GM19193 (cell line): ENCODE measurements at regions not wholly inside any gene's neighbourhood (a gene's known extent, or its start where the extent isn't known, plus 50 kb on each side); places are given as distances from the start of the nearest gene placed in this dataset.

ENCODE experiments used
- POLR2A ChIP-seq: IDR thresholded peaks from 4 replicates; pipeline ENCODE4 v1.6.1; 2011; ENCODE audit not compliant: insufficient read depth, insufficient read length; ENCODE audit errors: extremely low read depth

DNA sequence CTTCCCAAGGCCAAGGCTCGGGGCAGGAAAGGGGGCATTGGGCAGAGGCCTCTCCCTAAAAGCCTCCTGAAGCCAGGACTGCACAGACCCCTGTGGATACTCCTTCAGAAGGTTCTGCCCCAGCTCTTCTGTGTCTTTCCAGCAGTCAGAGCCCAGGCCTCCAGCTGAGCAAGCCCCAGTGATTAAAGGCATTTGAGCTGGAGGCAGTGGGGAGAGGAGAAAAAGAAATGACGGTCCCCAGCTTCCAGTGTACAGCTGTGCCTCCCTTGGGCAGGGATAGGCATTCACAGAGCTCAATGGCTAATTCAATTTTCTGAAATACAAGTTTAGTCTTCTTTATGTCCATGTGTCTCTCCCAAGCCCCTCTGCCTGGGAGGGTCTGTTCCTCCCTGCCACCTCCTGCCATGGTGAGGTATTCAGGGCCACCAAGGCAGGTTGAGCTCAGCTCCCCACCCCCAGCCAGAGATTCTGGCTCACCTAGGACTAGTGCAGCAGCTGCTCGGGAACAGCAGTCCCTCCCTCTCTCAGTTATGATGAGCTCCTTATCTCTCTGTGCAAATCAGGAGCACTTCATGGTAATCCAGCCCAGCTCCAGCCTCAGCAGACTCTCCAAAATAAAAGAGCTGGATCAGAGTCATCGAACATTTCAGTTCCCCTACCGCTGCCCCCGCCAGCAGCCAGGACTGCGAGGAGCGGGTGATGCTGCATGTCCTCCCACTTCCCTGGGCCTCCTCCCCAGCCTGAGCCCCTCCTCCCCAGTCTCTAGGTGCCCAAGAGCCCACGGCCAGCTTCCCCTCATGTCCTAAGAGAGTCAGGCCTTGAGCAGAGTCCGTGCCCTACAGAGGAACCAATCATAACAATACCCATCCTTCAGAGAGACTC lies 208.4 kb upstream of the ZC3H12A start:
- TF ChIP-seq POLR2A: no peak

DNA sequence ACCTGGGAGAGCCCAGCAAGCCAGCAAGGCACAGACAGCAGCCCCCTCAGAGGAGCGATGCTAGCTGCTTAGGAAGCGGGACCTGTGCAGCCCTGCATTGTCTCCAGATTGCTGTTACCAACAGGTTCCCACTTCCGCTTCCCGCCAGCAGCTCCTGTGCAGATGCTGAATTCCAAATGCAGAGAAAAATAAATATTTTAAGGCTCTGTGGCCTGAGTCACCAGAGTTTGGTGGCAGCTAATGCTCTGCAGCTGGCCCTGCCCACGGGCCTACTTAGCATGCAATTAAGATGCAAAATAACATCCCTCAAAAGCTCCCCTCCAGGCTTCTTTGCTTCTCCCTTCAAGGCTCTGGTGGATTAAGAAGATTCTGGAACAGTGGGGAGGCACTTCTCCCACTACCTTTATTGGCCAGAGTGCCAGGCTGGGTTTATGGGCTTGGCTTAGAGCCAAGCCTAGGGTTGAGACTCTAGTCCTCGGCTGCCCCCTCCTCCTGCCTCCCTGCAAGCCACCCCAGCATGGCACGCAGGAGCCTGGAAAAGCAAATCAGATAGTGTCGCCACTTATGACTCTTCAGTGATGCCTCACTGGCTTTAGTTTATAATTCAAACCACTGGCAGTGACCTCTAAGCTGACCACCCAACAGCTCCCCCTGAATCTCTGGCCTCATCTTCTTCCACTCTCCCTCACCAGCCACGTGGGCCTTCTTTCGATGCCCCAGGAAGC lies 207.1 kb upstream of the ZC3H12A start:
- TF ChIP-seq POLR2A: no peak

DNA sequence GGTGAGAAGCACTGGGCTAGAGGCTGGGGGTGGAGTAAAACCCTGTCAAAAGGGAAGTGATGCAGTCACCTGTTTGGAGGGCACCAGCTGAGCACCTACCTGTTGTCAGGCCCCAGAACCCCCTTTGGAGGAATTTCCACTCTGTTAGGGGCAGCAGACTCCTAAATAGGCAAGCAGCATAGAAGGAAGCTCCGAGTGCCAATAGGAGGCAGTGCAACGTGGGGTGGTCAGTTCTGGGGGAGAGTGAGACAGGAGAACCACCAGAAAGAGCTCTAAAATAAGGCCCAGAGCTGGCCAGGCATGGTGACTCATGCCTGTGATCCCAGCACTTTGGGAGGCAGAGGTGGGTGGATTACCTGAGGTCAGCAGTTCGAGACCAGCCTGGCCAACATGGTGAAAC lies 203.7 kb upstream of the ZC3H12A start:
- no peak for TF ChIP-seq POLR2A

DNA sequence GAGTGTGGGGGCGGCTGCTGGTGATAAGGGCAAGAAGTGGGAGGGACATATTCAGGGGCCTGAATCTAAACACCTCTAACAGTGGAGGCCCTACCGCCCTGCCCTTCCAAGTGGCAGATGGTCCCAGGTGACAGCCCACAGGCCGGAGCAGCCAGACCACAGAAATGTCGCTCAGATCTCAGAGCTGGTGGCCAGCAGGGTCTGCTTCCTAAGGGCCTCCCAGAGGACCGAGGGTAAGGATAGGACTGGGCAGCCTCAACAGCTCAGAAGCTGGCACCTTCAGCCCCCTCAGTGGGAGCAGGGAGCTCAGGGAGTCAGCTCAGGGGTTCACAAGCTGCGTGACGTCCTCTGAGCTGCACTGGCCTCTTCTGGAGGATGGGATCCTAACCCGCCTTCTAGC lies 201.8 kb upstream of the ZC3H12A start:
- no peak for TF ChIP-seq POLR2A

DNA sequence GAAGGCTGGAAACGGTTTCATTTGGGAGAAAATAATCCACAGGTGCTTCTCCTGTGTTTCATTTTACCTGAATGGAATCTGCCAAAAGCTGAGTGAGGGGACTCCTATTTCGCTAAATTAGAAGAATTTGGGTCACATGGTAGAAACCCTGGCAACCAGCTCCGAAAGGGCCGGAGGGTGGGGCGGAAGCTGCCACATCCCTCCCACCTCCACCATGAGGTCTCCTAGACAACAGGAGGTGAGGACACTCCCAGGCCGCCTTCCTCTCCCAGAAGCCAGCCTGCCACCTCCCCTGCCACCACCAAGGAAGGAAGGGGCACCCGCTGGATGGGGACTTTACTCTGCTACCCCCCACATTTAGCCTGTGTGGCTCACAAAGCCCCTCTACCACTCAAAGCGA lies 199.9 kb upstream of the ZC3H12A start:
- no peak for TF ChIP-seq POLR2A

DNA sequence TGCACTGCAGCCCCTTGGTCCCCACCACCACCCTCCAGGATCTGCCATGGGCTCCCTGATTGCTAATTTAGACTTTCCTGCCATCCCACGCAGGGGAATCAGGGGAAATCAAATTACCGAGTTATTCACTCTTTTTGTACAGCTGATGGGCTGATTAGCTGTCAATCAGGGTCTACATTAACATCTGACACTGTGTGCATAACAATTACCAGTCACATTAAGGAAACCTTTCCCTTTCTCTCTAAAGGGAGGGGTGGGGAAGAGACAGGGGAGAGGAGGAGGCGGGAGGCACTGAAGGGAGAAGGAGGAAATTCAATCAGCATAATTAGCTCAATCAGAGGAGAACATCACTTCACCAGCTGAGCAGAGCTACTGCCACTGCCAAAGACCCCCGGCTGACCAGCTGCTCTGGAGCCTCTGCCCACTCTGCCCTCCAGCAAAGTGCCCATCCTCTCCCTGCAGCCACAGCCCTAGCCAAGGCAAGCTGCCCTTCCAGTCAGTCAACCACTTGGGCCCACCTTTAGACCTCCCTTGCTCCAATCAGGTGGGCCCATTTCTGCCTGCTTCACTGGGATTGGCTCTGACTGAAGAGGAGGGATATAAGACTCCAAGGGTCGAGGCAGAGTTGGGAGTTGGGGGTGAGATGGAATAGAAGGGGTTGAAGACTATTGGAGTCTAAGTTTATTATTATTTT lies 199.3 kb upstream of the ZC3H12A start:
- no peak for TF ChIP-seq POLR2A

DNA sequence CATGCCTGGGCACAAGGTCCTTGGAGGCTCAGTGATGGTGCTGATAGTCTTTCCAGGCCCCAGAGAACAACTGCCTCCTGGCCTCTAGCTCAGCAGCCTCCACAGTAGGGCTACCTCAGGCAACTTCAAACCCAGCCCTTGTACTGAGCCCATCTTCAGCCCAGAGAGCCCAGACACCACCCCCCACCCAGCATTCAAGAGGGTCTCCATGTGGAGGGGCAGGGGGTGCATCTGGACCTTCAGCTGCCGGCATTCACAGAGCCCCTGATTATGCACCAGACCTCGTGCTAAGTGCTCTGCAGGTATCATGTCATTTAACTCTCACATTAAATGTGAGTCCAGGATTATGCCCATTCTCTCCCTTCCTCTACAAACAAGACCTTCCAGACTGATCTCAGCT lies 197.0 kb upstream of the ZC3H12A start:
- TF ChIP-seq POLR2A: no peak

DNA sequence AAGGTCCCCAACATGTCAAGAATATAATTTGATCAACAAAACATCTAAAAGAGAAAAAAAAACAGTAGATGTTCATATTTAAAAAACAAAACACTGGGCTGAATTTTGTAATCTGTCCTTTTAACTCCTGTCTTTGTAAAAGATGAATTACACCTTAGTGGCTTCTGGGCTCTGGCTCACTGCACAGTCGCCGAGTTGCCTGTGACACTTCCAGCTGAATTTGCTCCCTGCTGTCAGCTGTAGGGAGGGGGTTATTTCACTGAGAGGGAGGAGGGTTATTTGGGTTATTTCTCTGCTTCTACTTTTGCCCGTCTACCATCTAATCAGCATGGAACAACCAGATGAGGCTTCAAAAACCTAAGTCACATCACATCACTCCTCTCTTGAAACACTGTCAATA lies 193.0 kb upstream of the ZC3H12A start:
- no peak for TF ChIP-seq POLR2A

DNA sequence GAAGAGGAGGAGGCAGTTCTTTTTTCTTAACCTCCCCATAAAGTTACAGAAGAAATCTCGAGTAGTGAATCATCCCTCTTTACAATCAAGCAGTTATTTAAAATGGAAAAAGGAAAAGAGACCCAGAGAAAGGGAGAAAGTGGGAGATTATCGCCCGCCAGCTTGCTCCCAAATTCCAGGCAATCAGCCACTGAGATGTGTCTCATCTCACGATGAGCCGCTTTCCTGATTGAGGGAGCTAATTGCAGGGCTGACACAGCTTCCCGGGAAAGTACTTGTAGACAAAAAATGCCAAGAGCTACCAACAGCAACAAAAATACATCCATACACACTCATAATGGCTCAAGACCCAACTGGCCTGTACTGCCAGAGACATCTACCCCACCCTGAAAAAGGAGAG lies 191.6 kb upstream of the ZC3H12A start:
- TF ChIP-seq POLR2A: no peak

DNA sequence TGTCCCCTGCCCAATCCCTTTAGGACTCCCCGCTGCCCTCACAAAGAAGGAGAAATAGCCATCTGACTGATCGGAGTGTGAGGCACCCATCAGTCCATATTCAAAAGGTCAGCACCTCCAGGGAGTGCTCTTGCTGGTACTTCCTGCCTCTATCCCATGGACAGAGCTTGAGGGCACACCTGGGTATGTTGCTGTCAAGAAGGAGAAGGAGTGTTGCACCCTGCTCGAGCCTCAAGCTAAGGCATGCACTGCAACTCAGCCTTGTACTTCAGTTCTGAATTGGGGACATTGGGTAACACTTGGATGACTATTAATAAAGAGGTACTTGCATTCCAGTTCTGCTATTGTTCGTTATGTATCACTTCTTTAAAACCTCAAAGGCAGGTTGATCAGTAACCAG lies 190.3 kb upstream of the ZC3H12A start:
- no peak for TF ChIP-seq POLR2A

DNA sequence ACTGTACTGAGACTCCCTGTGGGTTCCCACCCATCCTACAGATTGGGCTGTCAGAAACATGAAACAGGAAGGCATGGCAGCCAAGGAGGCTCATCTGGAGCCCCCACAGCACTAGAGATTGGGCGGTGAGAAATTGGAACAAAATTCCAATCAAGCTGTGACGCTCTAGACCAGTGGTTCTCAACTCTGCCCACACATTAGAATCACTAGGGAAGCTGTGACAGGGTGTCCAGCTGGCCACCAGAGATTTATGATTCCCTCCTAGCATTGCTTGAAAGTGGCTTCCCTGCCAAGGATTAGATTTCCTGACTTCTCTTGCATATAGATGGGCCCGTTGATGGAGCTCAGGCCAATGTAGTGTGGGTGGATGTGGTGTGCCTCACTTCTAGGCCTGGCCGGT lies 187.5 kb upstream of the ZC3H12A start:
- no peak for TF ChIP-seq POLR2A

DNA sequence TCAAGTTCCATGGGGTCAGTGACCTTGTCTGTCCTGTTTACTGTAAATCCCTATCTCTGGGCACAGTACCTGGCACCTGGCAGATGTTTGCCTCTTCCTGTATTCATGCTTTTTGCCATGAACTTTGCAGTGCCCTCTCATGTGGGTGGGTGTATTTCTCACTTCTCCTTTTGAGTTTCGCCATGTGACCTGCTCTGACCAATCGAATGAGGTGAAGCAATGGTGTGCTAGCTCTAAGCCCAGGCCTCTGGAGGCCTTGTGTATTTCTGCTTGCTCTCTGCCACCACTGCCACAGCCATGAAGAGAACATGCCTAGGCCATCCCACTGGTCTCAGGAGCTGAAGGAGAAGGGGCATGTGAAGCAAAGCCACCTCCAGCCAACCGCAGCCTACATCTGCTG lies 185.5 kb upstream of the ZC3H12A start:
- peak; percentile 70 for TF ChIP-seq POLR2A

DNA sequence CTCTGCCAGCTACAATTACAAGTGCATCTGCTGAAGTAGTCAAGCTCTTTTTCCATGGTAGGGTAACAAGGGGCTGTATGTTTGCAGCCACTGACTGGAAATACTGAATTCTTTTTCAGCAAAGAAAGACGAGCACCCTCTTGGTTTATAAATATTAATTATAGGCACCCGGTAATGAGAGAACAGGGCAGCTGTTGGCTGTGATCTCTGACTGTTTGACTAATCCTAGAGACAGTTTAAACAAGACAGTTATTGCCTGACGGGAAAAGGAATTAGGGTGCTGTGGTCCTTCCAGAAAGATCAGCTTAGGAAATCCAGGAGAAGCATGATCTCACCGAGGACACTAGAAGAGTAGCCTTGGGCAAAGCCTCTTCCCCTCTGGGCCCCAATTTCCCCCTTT lies 183.7 kb upstream of the ZC3H12A start:
- no peak for TF ChIP-seq POLR2A

DNA sequence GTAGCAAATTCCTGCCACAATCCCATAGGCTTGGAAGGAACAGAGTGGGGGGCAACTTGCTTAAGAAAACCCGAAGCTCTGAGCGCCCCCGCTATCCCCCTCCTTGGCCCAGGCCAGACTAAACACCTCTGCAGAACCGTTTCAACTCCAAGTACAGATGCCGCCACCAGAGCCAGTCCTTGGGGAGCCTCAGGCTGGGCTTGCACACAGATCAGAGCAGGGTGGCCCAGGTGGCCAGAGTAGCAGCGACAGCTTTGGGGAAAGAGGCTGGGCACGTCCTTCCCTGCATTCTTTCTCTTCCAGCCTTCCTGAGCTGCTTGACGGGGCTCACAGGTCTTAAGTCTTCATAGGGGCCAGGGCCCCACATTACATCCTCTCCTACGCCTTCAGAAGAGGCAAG lies 181.6 kb upstream of the ZC3H12A start:
- TF ChIP-seq POLR2A: no peak

DNA sequence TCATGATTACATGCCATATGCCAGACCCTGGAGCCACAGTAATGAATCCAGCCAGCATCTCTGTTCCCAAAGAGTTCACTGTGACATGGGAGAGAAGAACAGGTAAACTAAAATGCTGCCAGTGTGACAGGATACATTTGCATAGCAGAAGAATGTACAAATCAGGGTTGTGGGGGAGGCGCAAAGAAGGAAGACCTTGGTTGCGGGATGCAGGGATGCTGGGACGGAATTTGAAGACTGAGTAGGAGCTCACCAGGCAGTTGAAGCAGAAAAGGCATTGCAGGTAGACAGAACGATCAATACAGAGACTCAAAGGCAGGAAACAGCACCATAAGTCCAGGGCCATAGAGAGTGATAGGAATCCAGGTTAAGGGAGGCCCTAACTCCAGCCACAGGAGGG lies 180.3 kb upstream of the ZC3H12A start:
- TF ChIP-seq POLR2A: no peak
